Choroid plexus epithelial cell (primary cell): ENCODE measurements at regions not wholly inside any gene's neighbourhood (a gene's known extent, or its start where the extent isn't known, plus 50 kb on each side); places are given as distances from the start of the nearest gene placed in this dataset.

Experiments
- DNase-seq: peaks from one replicate; pipeline ENCODE4 v3.0.0-alpha.2; 2010; ENCODE audit warnings: low read depth
- H3K4me3 ChIP-seq: 2 replicates; pipeline ENCODE4 v1.5.1; 2011; ENCODE audit warnings: low read depth, mild to moderate bottlenecking, control low read depth, low read length, moderate library complexity
- TF ChIP-seq, protein P1 (sequence below): conservative IDR thresholded peaks from 2 replicates; pipeline ENCODE4 v1.5.1; 2011; ENCODE audit warnings: low read depth, mild to moderate bottlenecking, control low read depth, inconsistent platforms, low read length, moderate library complexity

DNA sequence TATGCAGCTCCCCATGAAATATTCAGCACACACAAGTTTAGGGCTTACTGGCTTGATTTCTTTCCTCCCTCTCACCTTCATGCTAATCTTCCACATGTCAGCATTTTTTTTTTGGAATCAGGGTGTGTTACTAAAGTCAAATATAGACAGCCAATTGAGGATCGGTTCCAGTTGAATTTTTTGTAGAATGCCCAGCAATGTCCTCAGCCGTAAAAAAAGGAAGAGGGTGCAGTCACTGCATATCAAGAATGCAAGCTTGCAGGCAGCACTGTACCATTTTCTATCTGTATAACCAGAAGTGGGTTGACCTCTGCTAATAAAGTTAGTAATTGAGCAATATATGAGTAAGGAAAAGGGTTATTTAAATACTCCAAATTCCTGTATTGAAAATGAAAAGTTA, 51.4 kb upstream of the CHMP2B start:
- TF ChIP-seq, protein P1, sequence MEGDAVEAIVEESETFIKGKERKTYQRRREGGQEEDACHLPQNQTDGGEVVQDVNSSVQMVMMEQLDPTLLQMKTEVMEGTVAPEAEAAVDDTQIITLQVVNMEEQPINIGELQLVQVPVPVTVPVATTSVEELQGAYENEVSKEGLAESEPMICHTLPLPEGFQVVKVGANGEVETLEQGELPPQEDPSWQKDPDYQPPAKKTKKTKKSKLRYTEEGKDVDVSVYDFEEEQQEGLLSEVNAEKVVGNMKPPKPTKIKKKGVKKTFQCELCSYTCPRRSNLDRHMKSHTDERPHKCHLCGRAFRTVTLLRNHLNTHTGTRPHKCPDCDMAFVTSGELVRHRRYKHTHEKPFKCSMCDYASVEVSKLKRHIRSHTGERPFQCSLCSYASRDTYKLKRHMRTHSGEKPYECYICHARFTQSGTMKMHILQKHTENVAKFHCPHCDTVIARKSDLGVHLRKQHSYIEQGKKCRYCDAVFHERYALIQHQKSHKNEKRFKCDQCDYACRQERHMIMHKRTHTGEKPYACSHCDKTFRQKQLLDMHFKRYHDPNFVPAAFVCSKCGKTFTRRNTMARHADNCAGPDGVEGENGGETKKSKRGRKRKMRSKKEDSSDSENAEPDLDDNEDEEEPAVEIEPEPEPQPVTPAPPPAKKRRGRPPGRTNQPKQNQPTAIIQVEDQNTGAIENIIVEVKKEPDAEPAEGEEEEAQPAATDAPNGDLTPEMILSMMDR = no peak
- peak; percentile 52 for DNase-seq
- H3K4me3 ChIP-seq = no peak overlapping the region

DNA sequence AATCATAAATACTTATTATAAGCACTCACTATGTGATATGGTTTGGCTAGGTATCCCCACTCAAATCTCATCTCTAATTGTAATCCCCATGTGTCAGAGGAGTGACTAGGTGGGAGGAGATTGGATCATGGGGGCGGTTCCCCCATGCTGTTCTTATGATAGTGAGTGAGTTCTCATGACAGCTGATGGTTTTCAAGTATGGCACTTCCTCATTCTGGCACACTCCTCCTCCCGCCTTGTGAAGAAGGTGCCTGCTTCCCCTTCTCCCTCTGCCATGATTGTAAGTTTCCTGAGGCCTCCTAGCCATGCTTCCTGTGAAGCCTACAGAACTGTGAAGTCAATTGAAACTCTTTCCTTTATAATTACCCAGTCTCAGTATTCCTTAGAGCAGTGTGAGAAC, 53.3 kb upstream of the CHMP2B start:
- no peak for DNase-seq
- TF ChIP-seq, protein P1 = no peak
- H3K4me3 ChIP-seq = no peak overlapping the region

DNA sequence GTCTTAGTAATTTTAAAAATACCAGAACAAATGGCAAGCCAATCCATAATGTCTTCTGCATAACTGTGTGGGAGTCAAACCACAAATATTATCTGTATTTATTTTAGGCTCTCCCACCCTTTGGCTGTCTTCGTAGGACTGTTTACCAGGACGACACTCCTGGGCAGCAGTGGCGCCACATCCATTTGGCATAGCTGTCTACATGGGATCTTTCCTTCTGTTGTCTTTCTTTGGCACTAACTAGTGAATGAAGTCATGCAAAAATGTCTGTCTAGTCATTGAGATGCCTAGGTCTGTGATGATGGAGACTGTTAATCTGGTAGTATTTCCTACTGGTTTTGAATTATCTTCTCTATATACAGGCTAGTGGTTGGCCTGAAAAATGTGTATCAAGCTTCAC, 54.0 kb upstream of the CHMP2B start:
- peak; percentile 20 for DNase-seq
- H3K4me3 ChIP-seq = no peak overlapping the region
- TF ChIP-seq, protein P1 = no peak

DNA sequence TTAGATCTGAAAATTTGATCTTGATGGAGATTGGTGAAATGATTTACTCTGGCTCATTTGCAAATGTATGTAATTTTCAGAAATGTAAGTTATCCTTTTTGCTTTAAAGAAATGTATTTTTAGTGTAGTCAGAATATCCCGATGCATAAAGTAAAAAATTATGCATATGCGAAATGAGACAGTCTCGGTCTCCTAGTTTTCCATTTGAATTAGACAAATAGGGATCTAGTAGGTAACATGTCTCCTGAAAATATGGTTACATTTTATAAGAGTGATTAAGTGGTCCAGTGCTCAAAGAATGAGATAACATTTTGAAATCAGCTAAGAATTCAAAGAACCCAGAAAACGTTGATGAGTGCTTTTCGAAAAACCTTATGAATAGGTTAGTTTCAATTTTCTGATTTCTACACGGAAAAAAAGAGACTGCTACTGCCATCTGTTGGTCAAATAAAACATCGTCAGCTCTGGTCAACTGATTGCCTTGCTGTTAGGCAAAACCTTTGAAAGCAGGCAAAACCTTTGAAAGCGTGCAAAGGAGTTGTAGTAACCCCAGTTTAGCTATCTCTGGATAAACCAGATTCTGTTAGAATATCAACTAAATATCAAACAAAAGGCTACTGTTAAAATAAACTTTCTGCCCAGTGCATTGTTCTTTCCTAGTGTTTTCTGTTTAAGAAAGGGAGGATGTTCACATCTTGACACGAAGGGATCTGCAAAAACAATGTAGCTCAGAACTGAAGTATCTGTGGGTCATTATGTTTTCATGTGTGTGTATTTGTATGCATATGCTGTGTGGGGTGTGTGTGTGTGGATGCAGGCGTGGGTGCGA, 59.3 kb upstream of the CHMP2B start:
- TF ChIP-seq, protein P1 = peak; percentile 76
- peak overlapping the region; percentile 46 for H3K4me3 ChIP-seq
- DNase-seq = peak; percentile 80

DNA sequence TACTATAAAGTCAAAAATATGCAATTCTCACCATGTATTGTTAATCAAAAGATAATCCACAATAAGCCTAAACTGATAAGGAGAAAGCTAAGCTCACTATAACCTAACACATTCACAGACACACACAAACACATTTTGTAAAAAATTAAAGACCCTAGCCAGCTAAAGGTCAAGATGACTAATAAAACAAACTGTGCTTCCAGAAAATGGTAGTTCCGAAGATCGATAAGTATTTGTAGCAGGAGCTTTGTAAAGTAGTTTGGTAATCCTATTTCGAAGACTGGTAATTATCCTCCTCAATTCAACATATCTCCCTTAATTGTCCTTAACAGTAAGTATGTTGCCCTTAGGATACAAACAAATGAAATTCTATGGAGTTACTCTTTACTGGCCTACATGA, 62.9 kb upstream of the CHMP2B start:
- no peak for DNase-seq

DNA sequence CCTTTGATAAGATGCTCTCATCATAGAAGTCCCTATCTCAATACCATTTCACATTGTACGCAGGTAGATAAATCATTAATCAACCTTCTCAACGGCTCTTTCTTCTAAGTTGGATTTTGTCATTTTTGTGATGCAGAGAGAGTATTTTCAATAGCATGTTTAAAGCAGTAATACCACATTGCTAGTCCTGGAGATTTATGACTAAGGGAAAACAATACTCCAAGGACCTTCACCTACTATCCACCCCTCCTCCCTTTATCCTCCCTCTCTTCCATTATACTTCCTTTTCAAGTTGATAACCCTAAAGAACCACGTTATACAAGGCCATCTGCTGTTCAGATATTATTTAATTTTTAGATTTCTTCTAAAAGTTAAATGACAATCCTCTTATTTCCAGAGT, 65.3 kb upstream of the CHMP2B start:
- no peak overlapping the region for H3K4me3 ChIP-seq
- TF ChIP-seq, protein P1 = no peak
- DNase-seq = no peak

More for the DNA sequence above, 62.9 kb upstream of the CHMP2B start:
- TF ChIP-seq, protein P1 = no peak
- no peak overlapping the region for H3K4me3 ChIP-seq

DNA sequence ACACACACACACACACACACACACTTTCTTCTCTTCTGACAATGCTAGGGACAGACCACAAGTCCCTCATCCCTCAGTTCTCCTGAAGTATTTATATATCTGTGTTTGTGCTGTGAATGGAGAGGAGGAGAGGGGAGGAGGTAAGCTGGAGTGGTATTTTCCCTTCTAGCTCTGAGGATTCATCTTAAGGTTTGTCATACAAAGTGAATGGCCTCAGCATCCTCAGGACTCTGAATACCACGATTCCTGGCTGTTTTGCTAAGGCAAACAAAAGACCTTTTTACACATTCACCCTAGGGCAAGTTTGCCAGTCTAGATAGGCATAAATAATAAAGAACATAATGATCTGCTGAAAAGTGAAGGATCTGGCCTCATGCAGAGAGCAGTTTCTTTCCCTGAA, 65.7 kb upstream of the CHMP2B start:
- TF ChIP-seq, protein P1 = no peak
- no peak for DNase-seq
- H3K4me3 ChIP-seq = no peak overlapping the region
